Upper lobe of left lung (tissue), 6 donors: ENCODE measurements at regions not wholly inside any gene's neighbourhood (a gene's known extent, or its start where the extent isn't known, plus 50 kb on each side); places are given as distances from the start of the nearest gene placed in this dataset.
A peak's percentile ranks its signal among the peaks of the same experiment; 100 is the strongest.

Experiments used
- ATAC-seq, 2 donors: fragments of 200-7000 bp; cut with Tn5 transposase; one replicate each; pipeline ENCODE4 v1.9.1; 2022; ENCODE audit warnings: mild to moderate bottlenecking in 2 of 2, moderate library complexity in 2 of 2; ENCODE audit not compliant: low FRiP score in 2 of 2
- DNase-seq, 2 donors: peaks; one replicate each; pipeline ENCODE4 v3.0.0-alpha.2; 2019 to 2020
- H3K27ac ChIP-seq, 4 donors: fragments of 200-600 bp; sonication (generic); one replicate each; pipeline ENCODE4 v1.5.1; 2016 to 2019
- H3K27me3 ChIP-seq, 4 donors: fragments of 200-600 bp; sonication (generic); one replicate each; pipeline ENCODE4 v1.5.1; 2017 to 2019
- H3K36me3 ChIP-seq, 4 donors: fragments of 200-600 bp; sonication (generic); one replicate each; pipeline ENCODE4 v1.5.1; 2016 to 2019
- H3K4me1 ChIP-seq, 4 donors: fragments of 200-600 bp; sonication (generic); one replicate each; pipeline ENCODE4 v1.5.1; 2018 to 2019
- H3K4me3 ChIP-seq, 4 donors: fragments of 200-600 bp; sonication (generic); one replicate each; pipeline ENCODE4 v1.5.1; 2017 to 2019; ENCODE audit warnings: mild to moderate bottlenecking in 2 of 4, moderate library complexity in 1 of 4
- H3K9me3 ChIP-seq, 4 donors: fragments of 200-600 bp; sonication (generic); one replicate each; pipeline ENCODE4 v1.5.1; 2018 to 2019
- EP300 ChIP-seq, 4 donors: sonication (generic); formaldehyde crosslinking; IDR thresholded peaks; one replicate each; pipeline ENCODE4 v1.5.1; 2017; ENCODE audit warnings: antibody characterized with exemption in 4 of 4, control low read depth in 2 of 4
- POLR2A ChIP-seq, 4 donors: fragments of 450-650 bp; IDR thresholded peaks; one replicate each; pipeline ENCODE4 v1.5.1; 2016 to 2017; ENCODE audit warnings: antibody characterized with exemption in 4 of 4, mild to moderate bottlenecking in 2 of 4
- POLR2AphosphoS5 ChIP-seq, 2 donors: sonication (generic); formaldehyde crosslinking; IDR thresholded peaks; one replicate each; pipeline ENCODE4 v1.5.1; 2017; ENCODE audit warnings: antibody characterized with exemption in 2 of 2
- WGBS, 2 donors: methylation state at CpG; one replicate each; pipeline ENCODE4 v1.1.5; 2017 to 2018; 5-methylcytosine and 5-hydroxymethylcytosine counted together
- TF ChIP-seq, protein P1 (sequence below), 6 experiments: fragments of 450-650 bp in 4 of 6; fragments of 200-600 bp in 2 of 6; sonication (generic) in 2 of 6; IDR thresholded peaks; one replicate each; pipeline ENCODE4 v1.5.1; 2016 to 2019; ENCODE audit warnings: antibody characterized with exemption in 6 of 6
- donor health status: DM: no; HTN: no; CAD: no; lungs with moderate emphysema.
- donor health status: DM: no; HTN: yes; CAD: no; lungs with severe emphysema.

DNA sequence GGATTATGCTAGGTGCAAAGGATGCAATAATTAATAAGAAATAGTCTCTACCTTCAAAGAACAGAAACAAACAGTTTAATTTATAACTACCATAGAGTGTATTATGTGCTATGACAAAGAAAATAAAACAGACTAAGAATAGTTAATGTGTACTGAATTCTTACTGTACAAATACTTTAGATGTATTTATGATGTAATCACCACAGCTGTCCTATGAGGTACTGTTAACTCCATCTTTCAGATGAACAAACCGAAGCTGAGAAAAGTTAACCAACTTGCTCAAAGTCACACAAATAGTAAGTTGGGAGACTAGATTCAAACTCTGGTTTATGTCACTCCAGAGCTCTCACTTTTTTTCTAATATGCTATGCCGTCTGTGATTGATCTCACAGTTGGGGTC is 77.0 kb upstream of the FGGY start:
- Histone ChIP-seq H3K4me3 (no peak overlapping the region), H3K9me3 (no peaks in the 10 kb centered on the region), H3K36me3 (no peaks in the 10 kb centered on the region), H3K27me3 (no peaks in the 10 kb centered on the region), H3K27ac (no peak overlapping the region), H3K4me1 (peaks cover 0 to under 1% (median 0%) of the 10 kb centered on the region in 4 donors)
- TF ChIP-seq EP300 (IDR thresholded peaks at IDR 0.05) = no peak
- no peak for TF ChIP-seq POLR2A (IDR thresholded peaks at IDR 0.05)
- no peak for TF ChIP-seq POLR2AphosphoS5 (IDR thresholded peaks at IDR 0.05)
- TF ChIP-seq, protein P1, sequence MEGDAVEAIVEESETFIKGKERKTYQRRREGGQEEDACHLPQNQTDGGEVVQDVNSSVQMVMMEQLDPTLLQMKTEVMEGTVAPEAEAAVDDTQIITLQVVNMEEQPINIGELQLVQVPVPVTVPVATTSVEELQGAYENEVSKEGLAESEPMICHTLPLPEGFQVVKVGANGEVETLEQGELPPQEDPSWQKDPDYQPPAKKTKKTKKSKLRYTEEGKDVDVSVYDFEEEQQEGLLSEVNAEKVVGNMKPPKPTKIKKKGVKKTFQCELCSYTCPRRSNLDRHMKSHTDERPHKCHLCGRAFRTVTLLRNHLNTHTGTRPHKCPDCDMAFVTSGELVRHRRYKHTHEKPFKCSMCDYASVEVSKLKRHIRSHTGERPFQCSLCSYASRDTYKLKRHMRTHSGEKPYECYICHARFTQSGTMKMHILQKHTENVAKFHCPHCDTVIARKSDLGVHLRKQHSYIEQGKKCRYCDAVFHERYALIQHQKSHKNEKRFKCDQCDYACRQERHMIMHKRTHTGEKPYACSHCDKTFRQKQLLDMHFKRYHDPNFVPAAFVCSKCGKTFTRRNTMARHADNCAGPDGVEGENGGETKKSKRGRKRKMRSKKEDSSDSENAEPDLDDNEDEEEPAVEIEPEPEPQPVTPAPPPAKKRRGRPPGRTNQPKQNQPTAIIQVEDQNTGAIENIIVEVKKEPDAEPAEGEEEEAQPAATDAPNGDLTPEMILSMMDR (IDR thresholded peaks at IDR 0.05) = no peak
- no peak for DNase-seq
- WGBS, 2 donors = 66 to 69% methylated on average over 2 of the region's 2 CpGs
- ATAC-seq = no peak

DNA sequence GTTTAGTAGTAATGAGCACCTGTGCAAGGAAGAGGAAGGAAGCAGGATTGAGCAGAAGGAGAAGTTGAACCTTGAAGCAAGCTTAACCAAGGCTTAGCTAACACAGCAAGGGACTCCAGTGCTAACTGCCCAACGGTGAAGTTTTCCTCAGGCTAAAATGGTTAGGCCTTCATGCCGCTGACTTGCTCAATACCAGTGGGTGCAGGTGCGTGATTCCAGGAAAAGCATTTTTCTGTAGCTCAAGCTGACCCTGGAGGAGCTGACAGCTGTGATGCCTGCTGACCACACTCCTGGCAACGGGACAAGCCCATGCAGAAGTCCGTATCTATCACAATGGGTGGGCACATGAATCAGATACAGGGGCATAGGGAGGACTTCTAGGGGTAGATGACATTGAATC is 76.5 kb upstream of the FGGY start:
- WGBS, 2 donors = 29 to 69% methylated on average over 4 to 5 of the region's 5 CpGs
- no peak for TF ChIP-seq POLR2AphosphoS5 (IDR thresholded peaks at IDR 0.05)
- TF ChIP-seq, protein P1 (IDR thresholded peaks at IDR 0.05) = no peak
- TF ChIP-seq POLR2A (IDR thresholded peaks at IDR 0.05) = no peak
- no peak for TF ChIP-seq EP300 (IDR thresholded peaks at IDR 0.05)
- Histone ChIP-seq H3K27ac (no peak overlapping the region), H3K36me3 (no peaks in the 10 kb centered on the region), H3K4me1 (no peaks in the 10 kb centered on the region), H3K9me3 (no peaks in the 10 kb centered on the region), H3K27me3 (no peaks in the 10 kb centered on the region), H3K4me3 (no peak overlapping the region)
- ATAC-seq (peak in 1 of 2 donors; percentile 17), DNase-seq (no peak)

DNA sequence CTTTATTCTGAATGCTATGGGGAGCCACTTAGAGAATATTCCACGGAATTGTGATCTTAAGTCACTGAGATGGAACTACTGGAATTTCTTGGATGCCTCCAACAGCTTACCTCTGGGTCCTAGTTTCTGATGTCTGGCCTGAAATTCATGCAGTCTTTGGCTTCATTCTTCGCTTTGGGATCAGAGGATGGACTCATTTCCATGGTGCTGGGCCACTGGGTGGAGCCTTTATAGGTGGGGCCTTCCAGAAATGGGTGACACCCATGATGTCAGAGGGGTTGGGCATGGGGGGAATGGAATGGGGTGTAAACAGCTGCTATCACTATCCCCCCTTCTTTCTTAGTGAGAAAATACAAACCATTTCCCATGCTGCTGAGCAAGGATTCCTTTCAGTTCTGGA is 73.7 kb upstream of the FGGY start:
- no peaks in the 10 kb centered on the region for H3K9me3 ChIP-seq
- DNase-seq (no peak), ATAC-seq (peak in 1 of 2 donors; percentile 89)
- no peak overlapping the region for H3K4me3 ChIP-seq
- TF ChIP-seq POLR2AphosphoS5 (IDR thresholded peaks at IDR 0.05) = no peak
- no peaks in the 10 kb centered on the region for H3K4me1 ChIP-seq
- WGBS, 2 donors = 69 to 84% methylated on average over 2 of the region's 2 CpGs
- no peaks in the 10 kb centered on the region for H3K27me3 ChIP-seq
- no peaks in the 10 kb centered on the region for H3K36me3 ChIP-seq
- H3K27ac ChIP-seq = no peak overlapping the region

DNA sequence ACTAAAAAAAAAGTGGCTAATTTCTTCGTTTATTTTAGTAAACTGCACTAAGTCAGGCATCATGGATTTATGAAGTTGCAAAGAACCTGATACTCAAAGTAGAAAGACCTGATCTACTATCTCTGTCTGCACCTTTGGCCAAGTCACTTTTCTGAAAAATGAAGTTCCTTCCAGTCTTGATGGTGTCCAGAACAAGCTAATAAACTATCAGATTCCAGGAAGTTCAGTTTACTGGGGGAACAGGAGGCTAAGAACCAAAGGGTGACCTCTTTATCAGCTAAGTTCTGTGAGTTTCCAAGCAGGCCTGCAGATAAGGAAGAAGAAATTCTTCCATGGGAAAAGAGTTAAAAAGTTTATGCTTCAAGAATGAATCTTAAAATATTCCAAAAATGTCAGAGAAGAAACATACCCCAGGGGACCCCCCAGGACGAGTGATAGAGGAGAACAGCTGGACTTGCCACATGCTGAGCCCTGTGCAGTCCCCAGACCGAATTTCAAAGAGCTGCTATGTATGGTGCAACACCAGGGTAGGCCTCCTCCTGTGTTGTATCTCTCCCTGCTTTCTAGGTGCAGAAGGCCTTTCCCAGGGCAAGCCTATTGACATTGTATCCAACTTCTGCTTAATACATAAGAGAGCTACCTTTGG is 72.8 kb upstream of the FGGY start:
- no peak overlapping the region for H3K4me3 ChIP-seq
- DNase-seq (no peak), ATAC-seq (no peak)
- 57 to 69% methylated on average over 3 of the region's 3 CpGs for WGBS, 2 donors
- peaks cover 0 to 6% (median 4%) of the 10 kb centered on the region in 4 donors for H3K4me1 ChIP-seq
- no peaks in the 10 kb centered on the region for H3K36me3 ChIP-seq
- H3K9me3 ChIP-seq = no peaks in the 10 kb centered on the region
- TF ChIP-seq POLR2A (IDR thresholded peaks at IDR 0.05) (no peak), EP300 (IDR thresholded peaks at IDR 0.05) (no peak), POLR2AphosphoS5 (IDR thresholded peaks at IDR 0.05) (no peak)
- TF ChIP-seq, protein P1 (IDR thresholded peaks at IDR 0.05) = no peak
- no peaks in the 10 kb centered on the region for H3K27me3 ChIP-seq
- H3K27ac ChIP-seq = no peak overlapping the region

DNA sequence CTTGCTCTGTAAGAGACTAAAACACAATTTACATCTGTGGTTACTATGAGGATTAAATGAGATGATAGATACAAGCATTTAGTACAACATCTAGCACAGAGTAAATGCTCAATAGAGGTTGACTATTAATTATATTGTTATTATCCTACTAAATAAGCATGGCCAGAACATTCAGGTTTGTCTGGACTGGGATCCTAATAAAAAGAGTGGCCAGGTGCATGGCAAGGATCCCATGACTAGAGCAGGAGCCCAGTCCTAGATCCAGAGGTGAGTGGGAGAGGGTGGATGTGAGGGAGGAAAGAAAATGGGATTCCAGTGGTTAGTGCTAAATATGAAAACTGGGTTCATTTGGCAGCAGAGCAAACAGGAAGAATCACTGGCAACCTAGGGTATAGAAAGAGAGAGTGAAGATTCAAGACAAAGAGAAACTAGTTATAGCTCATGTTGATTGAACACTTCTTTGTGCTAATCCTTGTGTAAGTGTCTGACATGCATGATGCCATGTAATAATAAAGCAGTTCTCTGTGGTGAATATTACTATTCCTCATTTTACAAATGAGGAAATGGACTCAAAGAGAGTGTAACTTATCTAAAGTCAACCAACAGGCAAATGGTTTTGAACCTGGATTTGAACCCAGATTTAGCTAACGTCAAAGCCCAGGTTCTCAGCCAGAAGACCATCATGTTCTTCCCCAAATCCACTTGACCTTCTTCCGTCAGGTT is 71.1 kb upstream of the FGGY start:
- Histone ChIP-seq H3K9me3 (no peaks in the 10 kb centered on the region), H3K4me1 (peaks cover 0 to 7% (median 7%) of the 10 kb centered on the region in 4 donors), H3K27me3 (no peaks in the 10 kb centered on the region), H3K36me3 (no peaks in the 10 kb centered on the region), H3K4me3 (no peak overlapping the region), H3K27ac (no peak overlapping the region)
- ATAC-seq = no peak
- TF ChIP-seq POLR2A (IDR thresholded peaks at IDR 0.05) (no peak), POLR2AphosphoS5 (IDR thresholded peaks at IDR 0.05) (no peak), EP300 (IDR thresholded peaks at IDR 0.05) (no peak)
- TF ChIP-seq, protein P1 (IDR thresholded peaks at IDR 0.05) = no peak
- DNase-seq = no peak
- 92 to 98% methylated on average over 2 of the region's 2 CpGs for WGBS, 2 donors
